Neuronal stem cell (in vitro differentiated cells): ENCODE measurements at regions not wholly inside any gene's neighbourhood (a gene's known extent, or its start where the extent isn't known, plus 50 kb on each side); places are given as distances from the start of the nearest gene placed in this dataset.

Experiments used
- DNase-seq: peaks from one replicate; pipeline ENCODE4 v3.0.0-alpha.2; 2013; ENCODE audit warnings: low spot score
- H2AFZ ChIP-seq: one replicate; pipeline ENCODE4 v1.6.1; 2013; ENCODE audit warnings: mild to moderate bottlenecking, low read length, inconsistent platforms
- H2AK5ac ChIP-seq: 2 replicates; pipeline ENCODE4 v1.6.1; 2013; ENCODE audit warnings: low read depth, mild to moderate bottlenecking, inconsistent platforms, low read length, moderate library complexity, mixed read lengths
- H2BK120ac ChIP-seq: 2 replicates; pipeline ENCODE4 v1.6.1; 2013; ENCODE audit warnings: low read depth, mild to moderate bottlenecking, inconsistent platforms, low read length, moderate library complexity, mixed read lengths
- H2BK12ac ChIP-seq: one replicate; pipeline ENCODE4 v1.6.1; 2013; ENCODE audit warnings: low read length, inconsistent platforms
- H2BK15ac ChIP-seq: 2 replicates; pipeline ENCODE4 v1.6.1; 2013; ENCODE audit warnings: mild to moderate bottlenecking, low read length, inconsistent platforms, mixed read lengths
- H2BK5ac ChIP-seq: one replicate; pipeline ENCODE4 v1.6.1; 2013; ENCODE audit warnings: inconsistent platforms, mild to moderate bottlenecking, low read length, moderate library complexity
- H3K14ac ChIP-seq: one replicate; pipeline ENCODE4 v1.6.1; 2013; ENCODE audit warnings: low read length, inconsistent platforms
- H3K18ac ChIP-seq: 2 replicates; pipeline ENCODE4 v1.6.1; 2013; ENCODE audit warnings: low read length, inconsistent platforms
- H3K23ac ChIP-seq: 2 replicates; pipeline ENCODE4 v1.6.1; 2013; ENCODE audit warnings: low read depth, mild to moderate bottlenecking, mixed read lengths, low read length, inconsistent platforms; ENCODE audit not compliant: poor library complexity
- H3K27ac ChIP-seq: replicated peaks from 3 replicates; pipeline ENCODE4 v1.5.1; 2013; ENCODE audit warnings: low read length, inconsistent platforms
- H3K27me3 ChIP-seq, 3 experiments: 2 replicates each; pipeline ENCODE4 v1.6.1; 2013; ENCODE audit warnings: low read length in 3 of 3, mild to moderate bottlenecking in 2 of 3, inconsistent platforms in 1 of 3, low read depth in 1 of 3, mixed read lengths in 1 of 3, moderate library complexity in 1 of 3; ENCODE audit not compliant: control insufficient read depth in 3 of 3, insufficient read depth in 3 of 3
- H3K36me3 ChIP-seq, 2 donors: replicated peaks in 1 of 2; 2 replicates each; pipeline ENCODE4 v1.6.1; 2013; ENCODE audit warnings: low read length in 2 of 2; ENCODE audit not compliant: control insufficient read depth in 2 of 2, insufficient read depth in 2 of 2
- H3K4ac ChIP-seq: 2 replicates; pipeline ENCODE4 v1.6.1; 2013; ENCODE audit warnings: inconsistent platforms, mild to moderate bottlenecking, low read length, moderate library complexity
- H3K4me1 ChIP-seq, 2 donors: 1 replicate in 1 of 2; 2 replicates in 1 of 2; pipeline ENCODE4 v1.6.1; 2013; ENCODE audit warnings: low read length in 2 of 2, low read depth in 1 of 2; ENCODE audit not compliant: control insufficient read depth in 2 of 2, insufficient read depth in 1 of 2
- H3K4me2 ChIP-seq: one replicate; pipeline ENCODE4 v1.6.1; 2013; ENCODE audit warnings: mild to moderate bottlenecking, low read length, inconsistent platforms; ENCODE audit not compliant: insufficient read depth, poor library complexity, severe bottlenecking
- H3K4me3 ChIP-seq, 2 donors: 2 replicates each; pipeline ENCODE4 v1.5.1; 2013; ENCODE audit warnings: low read length in 2 of 2, mild to moderate bottlenecking in 2 of 2, inconsistent platforms in 1 of 2, moderate library complexity in 1 of 2
- H3K79me1 ChIP-seq: one replicate; pipeline ENCODE4 v1.6.1; 2013; ENCODE audit warnings: low read depth, mild to moderate bottlenecking, inconsistent platforms, low read length, moderate library complexity
- H3K9ac ChIP-seq: one replicate; pipeline ENCODE4 v1.6.1; 2013; ENCODE audit warnings: mild to moderate bottlenecking, low read depth, low read length, inconsistent platforms; ENCODE audit not compliant: poor library complexity
- H3K9me3 ChIP-seq, 2 donors: replicated peaks in 1 of 2; 2 replicates each; pipeline versions ENCODE3 to v1.6.1; 2013; ENCODE audit warnings: low read length in 2 of 2, mild to moderate bottlenecking in 2 of 2, inconsistent platforms in 1 of 2, low read depth in 1 of 2, mixed read lengths in 1 of 2, moderate library complexity in 1 of 2; ENCODE audit not compliant: control insufficient read depth in 2 of 2, insufficient read depth in 1 of 2
- H4K8ac ChIP-seq: one replicate; pipeline ENCODE4 v1.6.1; 2013; ENCODE audit warnings: low read depth, mild to moderate bottlenecking, inconsistent platforms, low read length, moderate library complexity
- H4K91ac ChIP-seq: one replicate; pipeline ENCODE4 v1.6.1; 2013; ENCODE audit warnings: low read length, low read depth, mild to moderate bottlenecking, inconsistent platforms; ENCODE audit not compliant: poor library complexity
- WGBS, 2 donors: extraction: QIAGEN DNeasy Blood & Tissue Kit; methylation state at CpG; one replicate each; pipeline ENCODE4 v1.1.7; 2013; ENCODE audit warnings: missing lambda C conversion rate in 2 of 2, mixed read lengths in 1 of 2; ENCODE audit not compliant: insufficient read length in 2 of 2, insufficient replicate concordance in 1 of 2; ENCODE audit errors: extremely low coverage in 2 of 2; 5-methylcytosine and 5-hydroxymethylcytosine counted together

- Histone ChIP-seq H3K9ac (no peak overlapping the region), H2BK15ac (no peak overlapping the region), H3K4me2 (no peak overlapping the region), H3K9me3 (no peaks in the 10 kb centered on the region), H3K79me1 (no peaks in the 10 kb centered on the region), H2AK5ac (no peak overlapping the region), H4K8ac (no peak overlapping the region), H2BK120ac (no peak overlapping the region), H3K4ac (no peak overlapping the region), H4K91ac (no peak overlapping the region), H3K4me3 (no peak overlapping the region), H2BK12ac (no peak overlapping the region), H3K18ac (no peak overlapping the region), H3K27ac (no peak overlapping the region), H3K14ac (no peak overlapping the region), H2AFZ (no peak overlapping the region), H3K27me3 (no peaks in the 10 kb centered on the region), H3K36me3 (no peaks in the 10 kb centered on the region), H3K23ac (no peak overlapping the region), H3K4me1 (peaks cover 0 to 8% of the 10 kb centered on the region in 2 donors), H2BK5ac (no peak overlapping the region)
- no CpG with 5 or more reads among the region's 8 CpGs for WGBS, 2 donors
- no peak for DNase-seq
Measured at GRCh38 chr4:174037049-174037448, 246.4 kb downstream of the FBXO8 start.

- WGBS, 2 donors, result no CpG with 5 or more reads among the region's 4 CpGs
- H2BK5ac ChIP-seq, result no peak overlapping the region
- no peaks in the 10 kb centered on the region for H3K9me3 ChIP-seq
- no peak overlapping the region for H3K14ac ChIP-seq
- H3K27me3 ChIP-seq, result no peaks in the 10 kb centered on the region
- no peak overlapping the region for H3K9ac ChIP-seq
- peaks cover 0 to 6% of the 10 kb centered on the region in 2 donors for H3K4me1 ChIP-seq
- no peak overlapping the region for H3K4me3 ChIP-seq
- H2BK12ac ChIP-seq, result no peak overlapping the region
- no peak overlapping the region for H2AFZ ChIP-seq
- no peak overlapping the region for H2AK5ac ChIP-seq
- H2BK15ac ChIP-seq, result no peak overlapping the region
- no peak overlapping the region for H3K4ac ChIP-seq
- no peak overlapping the region for H2BK120ac ChIP-seq
- no peaks in the 10 kb centered on the region for H3K36me3 ChIP-seq
- no peak overlapping the region for H4K91ac ChIP-seq
- no peak overlapping the region for H3K4me2 ChIP-seq
- DNase-seq, result no peak
- H4K8ac ChIP-seq, result no peak overlapping the region
- no peak overlapping the region for H3K23ac ChIP-seq
- no peak overlapping the region for H3K18ac ChIP-seq
- no peaks in the 10 kb centered on the region for H3K79me1 ChIP-seq
- no peak overlapping the region for H3K27ac ChIP-seq
Measured at GRCh38 chr4:174036576-174036975, 246.9 kb downstream of the FBXO8 start.

- no peak overlapping the region for H3K4me3 ChIP-seq
- no peaks in the 10 kb centered on the region for H3K9me3 ChIP-seq
- no peak for DNase-seq
- H4K8ac ChIP-seq, result no peak overlapping the region
- no peak overlapping the region for H2AK5ac ChIP-seq
- no peaks in the 10 kb centered on the region for H3K27me3 ChIP-seq
- no peak overlapping the region for H4K91ac ChIP-seq
- WGBS, 2 donors, result no CpG with 5 or more reads among the region's 2 CpGs
- no peaks in the 10 kb centered on the region for H3K36me3 ChIP-seq
- H3K79me1 ChIP-seq, result no peaks in the 10 kb centered on the region
- no peak overlapping the region for H2BK15ac ChIP-seq
- H3K9ac ChIP-seq, result no peak overlapping the region
- peaks cover 0 to 4% of the 10 kb centered on the region in 2 donors for H3K4me1 ChIP-seq
- no peak overlapping the region for H3K18ac ChIP-seq
- H2BK120ac ChIP-seq, result no peak overlapping the region
- no peak overlapping the region for H2BK5ac ChIP-seq
- no peak overlapping the region for H3K27ac ChIP-seq
- no peak overlapping the region for H3K4me2 ChIP-seq
- H3K23ac ChIP-seq, result no peak overlapping the region
- H3K4ac ChIP-seq, result no peak overlapping the region
- no peak overlapping the region for H2BK12ac ChIP-seq
- H2AFZ ChIP-seq, result no peak overlapping the region
- no peak overlapping the region for H3K14ac ChIP-seq
Measured at GRCh38 chr4:174036111-174036510, 247.4 kb downstream of the FBXO8 start.

- Histone ChIP-seq H2BK5ac (no peak overlapping the region), H3K27ac (no peak overlapping the region), H3K4me2 (no peak overlapping the region), H3K9me3 (no peaks in the 10 kb centered on the region), H4K8ac (no peak overlapping the region), H3K9ac (no peak overlapping the region), H3K14ac (no peak overlapping the region), H2BK12ac (no peak overlapping the region), H3K27me3 (no peaks in the 10 kb centered on the region), H2AFZ (no peak overlapping the region), H2BK15ac (no peak overlapping the region), H3K79me1 (no peaks in the 10 kb centered on the region), H3K23ac (no peak overlapping the region), H3K4me3 (no peak overlapping the region), H3K36me3 (no peaks in the 10 kb centered on the region), H2BK120ac (no peak overlapping the region), H3K4ac (no peak overlapping the region), H2AK5ac (no peak overlapping the region), H3K18ac (no peak overlapping the region), H4K91ac (no peak overlapping the region), H3K4me1 (no peaks in the 10 kb centered on the region)
- no CpG with 5 or more reads among the region's 2 CpGs for WGBS, 2 donors
- DNase-seq, result no peak
Measured at GRCh38 chr4:174023641-174024040, 259.8 kb downstream of the FBXO8 start.
